HG02678 (cell line): ENCODE measurements at regions not wholly inside any gene's neighbourhood (a gene's known extent, or its start where the extent isn't known, plus 50 kb on each side); places are given as distances from the start of the nearest gene placed in this dataset.
"Not testable (repeated sequence)": the region's sequence is repeated elsewhere in the genome, so short reads cannot be mapped to it uniquely, and the experiment has no call there.

Source experiments
- ATAC-seq: cut with Tn5 transposase; IDR thresholded peaks from one replicate; pipeline ENCODE4 v1.9.1; 2021; ENCODE audit warnings: mild to moderate bottlenecking, moderate library complexity; ENCODE audit not compliant: unreplicated experiment

DNA sequence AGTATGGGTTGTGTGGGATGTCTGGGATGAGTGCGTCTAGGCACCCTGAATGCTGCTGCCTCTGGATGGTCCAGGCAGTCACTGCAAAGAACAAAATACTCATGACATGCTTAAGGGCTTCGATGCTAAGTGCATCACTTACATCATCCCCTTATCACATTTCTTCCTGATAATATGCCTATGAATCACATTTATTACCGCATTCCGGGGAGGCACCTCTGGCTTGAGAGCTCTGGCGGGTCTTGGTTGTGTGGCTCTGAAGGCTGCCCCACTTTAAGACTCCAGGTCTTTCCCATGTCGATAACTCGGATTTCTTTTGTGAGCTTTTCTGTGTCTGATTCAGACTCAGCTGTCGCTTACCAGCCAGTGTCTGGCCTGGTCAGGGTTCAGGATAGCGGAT lies 1126.4 kb downstream of the TBC1D22A start:
- ATAC-seq, result no peak

- ATAC-seq, result no peak
Measured at GRCh38 chr22:47884775-47885174, 1122.3 kb downstream of the TBC1D22A start.

DNA sequence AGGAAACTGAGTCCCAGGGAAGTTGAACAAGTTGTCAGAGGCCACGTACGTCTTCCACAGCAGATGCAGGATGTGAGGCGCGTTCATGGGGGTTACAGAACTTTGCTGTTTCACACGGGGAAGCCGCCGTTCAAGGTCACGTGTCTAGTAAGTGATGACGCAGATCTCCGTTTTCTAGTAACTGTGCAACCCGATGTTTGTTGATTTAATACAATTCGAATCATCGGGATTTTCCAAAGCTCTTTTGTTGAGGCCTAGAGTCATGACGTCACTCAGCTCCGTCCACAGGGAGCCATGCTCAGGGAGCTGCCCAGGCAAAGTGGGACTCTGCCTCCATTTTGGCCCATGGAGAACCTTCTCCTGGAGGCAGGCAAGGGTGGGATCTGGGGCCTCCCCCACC lies 1121.8 kb downstream of the TBC1D22A start:
- no peak for ATAC-seq

DNA sequence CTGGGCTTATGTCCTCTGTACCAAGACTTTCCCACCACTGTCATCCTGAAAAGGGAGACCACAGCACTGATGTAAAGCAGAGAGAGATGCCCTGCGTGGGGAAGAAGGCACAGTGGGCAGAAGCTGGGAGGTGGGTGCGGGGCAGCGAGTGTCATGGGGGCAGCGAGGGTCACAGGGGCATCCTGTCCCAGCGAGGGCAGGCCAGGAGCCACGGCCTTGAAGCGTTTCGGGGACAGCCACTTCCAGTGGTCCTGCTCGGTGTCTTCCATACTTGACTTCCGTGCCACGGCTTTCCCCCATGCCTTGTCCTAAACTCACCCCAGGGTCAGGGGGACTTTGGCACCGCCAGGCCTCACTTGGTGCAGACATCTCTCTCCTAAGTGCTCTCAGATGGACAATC lies 1121.3 kb downstream of the TBC1D22A start:
- no peak for ATAC-seq

DNA sequence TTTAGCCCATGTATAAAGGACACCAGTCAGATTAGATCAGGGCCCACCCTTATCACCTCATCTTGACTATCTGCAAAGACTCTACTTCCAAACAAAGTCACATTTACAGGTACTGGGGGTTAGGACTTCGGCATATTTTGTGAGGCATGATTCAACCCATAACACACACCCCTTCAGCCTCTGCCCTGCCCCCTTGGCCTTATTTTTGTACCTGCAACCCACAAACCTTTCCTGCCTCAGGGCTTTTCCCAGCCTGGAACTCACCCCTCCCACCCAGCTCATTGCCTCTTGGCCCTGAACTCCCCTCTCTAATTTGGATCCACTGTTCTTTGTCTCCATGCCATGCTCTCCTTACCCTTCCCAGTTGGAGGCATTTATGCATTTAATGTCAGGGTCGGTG lies 1116.9 kb downstream of the TBC1D22A start:
- ATAC-seq, result no peak

DNA sequence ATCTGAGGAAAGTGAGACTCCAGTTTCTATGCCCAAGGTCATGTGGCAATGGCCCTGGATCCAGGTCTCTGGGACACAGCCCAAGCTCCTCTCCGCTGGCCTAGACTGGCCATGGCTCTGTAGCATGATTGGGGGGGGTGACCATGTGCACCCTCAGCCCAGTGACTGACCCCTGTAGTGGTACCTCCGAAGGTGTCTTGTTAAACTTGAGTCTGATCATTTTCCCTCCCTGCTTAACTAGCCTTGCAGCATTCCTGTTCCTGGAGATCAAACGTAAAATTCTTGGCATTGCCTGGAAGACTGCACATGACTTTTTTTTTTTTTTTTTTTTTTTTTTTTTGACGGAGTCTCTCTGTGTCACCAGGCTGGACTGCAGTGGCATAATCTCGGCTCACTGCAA lies 1116.0 kb downstream of the TBC1D22A start:
- no peak for ATAC-seq

- no peak for ATAC-seq
Measured at GRCh38 chr22:47872761-47873535, 1110.5 kb downstream of the TBC1D22A start.

- ATAC-seq, result no peak
Measured at GRCh38 chr22:47865626-47866025, 1103.2 kb downstream of the TBC1D22A start.

DNA sequence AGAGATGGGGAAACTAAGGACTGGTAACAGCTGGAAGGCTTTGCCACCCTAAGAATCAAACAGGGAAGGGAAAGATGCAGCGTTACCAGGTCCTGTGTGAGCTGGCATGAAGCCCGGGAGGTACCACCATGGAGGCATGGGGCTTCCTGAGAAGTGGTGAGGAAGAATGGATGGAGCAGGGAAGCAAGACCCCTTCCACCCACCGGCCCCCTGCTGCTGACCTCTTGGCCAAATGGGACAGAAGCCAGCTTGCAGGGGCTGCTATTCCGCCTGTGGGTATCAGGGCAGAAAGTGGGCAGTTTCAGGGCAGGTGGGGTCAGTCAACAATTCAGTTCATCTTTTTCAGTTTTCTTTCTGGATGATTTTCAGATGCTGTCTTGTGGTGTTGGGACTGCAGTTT lies 1099.9 kb downstream of the TBC1D22A start:
- no peak for ATAC-seq

GRCh38 chr22:47860907-47861306 lies 1098.5 kb downstream of the TBC1D22A start:
- ATAC-seq, result not testable (repeated sequence)

DNA sequence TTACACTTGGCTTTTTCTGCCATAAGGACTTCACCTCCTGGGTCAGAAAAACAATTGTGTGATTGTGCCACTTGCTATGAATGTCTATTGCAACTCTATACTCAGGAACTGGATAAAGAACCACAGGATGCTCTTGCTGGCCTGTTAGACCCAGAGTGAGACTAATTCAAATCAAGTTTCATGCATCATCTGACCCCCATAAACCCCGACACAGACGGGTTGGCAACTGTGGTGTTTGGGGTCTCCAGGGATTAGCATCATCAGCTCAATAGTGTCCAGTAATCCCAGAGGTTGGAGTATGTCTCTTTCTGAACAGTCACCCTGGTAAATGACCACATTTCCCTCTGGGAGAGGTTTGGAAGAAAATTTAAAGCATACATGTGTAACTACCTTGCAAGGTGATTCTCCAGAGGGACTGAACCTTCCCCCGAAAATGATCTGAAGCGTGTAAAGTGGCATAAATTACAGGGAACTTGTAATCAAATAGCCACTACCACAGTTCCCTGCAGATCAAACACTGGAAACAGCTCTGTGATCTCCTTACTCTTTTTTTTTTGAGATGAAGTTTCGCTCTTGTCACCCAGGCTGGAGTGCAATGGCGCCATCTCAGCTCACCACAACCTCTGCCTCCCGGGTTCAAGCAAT lies 1097.6 kb downstream of the TBC1D22A start:
- ATAC-seq, result no peak

DNA sequence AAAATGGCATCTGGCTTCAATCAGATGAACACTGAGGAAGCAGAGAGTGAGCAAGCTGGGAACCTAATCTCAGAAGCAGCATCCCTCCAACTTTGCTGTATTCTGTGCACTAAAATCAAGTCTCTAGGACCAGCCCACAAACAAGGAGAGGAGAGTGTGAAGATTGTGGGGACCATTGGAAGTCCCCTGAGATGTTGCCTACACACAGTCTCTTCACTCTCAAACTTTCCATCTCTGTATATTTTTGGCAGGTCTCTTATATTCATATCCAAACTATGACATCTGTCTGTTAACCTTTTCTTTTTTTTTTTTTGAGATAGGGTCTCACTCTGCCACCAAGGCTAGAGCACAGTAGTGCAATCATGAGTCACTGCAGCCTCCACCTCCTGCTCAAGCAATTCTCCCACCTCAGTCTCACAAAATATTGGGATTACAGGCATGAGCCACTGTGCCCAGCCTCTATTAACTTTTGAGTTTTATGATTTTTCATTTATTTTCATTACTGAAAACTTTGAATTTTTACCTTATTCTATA lies 1096.4 kb downstream of the TBC1D22A start:
- no peak for ATAC-seq

DNA sequence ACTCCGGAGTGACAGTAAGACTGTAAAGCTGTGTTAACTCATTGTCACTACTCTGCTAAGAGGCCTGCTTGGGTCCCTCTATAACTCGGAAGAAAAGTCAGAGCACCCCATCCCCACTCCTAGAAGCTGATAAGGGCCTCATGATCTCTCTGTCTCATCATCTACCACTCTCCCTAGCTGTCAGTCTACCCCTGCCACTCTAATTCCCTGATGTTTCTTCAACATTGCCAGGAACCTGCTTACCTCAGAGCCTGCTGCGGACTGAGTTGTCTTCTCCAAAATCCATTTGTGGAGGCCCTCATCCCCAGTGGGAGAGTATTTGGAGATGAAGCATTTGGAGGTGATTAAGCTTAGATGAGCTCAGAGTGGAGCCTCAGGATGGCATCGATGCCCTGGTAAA lies 1092.2 kb downstream of the TBC1D22A start:
- no peak for ATAC-seq

GRCh38 chr22:47854251-47854650 lies 1091.8 kb downstream of the TBC1D22A start:
- no peak for ATAC-seq

- ATAC-seq, result no peak
Measured at GRCh38 chr22:47853750-47854149, 1091.3 kb downstream of the TBC1D22A start.

GRCh38 chr22:47851586-47851985 lies 1089.1 kb downstream of the TBC1D22A start:
- ATAC-seq, result no peak

DNA sequence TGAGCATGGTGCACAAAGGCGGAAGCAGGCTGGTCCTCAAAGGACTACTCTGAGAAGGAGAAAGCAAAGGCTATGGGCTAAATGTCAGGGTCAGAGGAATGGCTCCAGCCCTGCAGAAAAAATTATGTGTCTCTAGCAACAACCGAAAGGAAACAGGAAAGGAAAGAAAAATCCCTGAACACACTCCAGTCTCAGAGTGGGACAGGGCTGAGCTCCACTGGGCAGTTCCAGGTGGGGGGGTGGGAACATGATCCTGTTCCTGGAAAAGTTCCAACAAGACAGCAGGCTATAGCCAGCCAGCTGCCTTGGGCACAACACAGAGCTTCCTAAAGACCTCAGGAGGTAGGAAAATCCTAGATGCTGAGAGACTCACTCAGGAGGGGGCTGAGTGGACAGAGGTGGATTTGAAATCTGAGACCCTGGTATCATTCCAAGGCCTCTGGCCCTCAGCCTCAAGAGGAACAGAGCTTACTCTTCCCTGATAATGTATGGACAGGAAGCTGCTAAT lies 1088.2 kb downstream of the TBC1D22A start:
- no peak for ATAC-seq

GRCh38 chr22:47849576-47849975 lies 1087.1 kb downstream of the TBC1D22A start:
- no peak for ATAC-seq

GRCh38 chr22:47848184-47848920 lies 1085.9 kb downstream of the TBC1D22A start:
- ATAC-seq, result no peak

DNA sequence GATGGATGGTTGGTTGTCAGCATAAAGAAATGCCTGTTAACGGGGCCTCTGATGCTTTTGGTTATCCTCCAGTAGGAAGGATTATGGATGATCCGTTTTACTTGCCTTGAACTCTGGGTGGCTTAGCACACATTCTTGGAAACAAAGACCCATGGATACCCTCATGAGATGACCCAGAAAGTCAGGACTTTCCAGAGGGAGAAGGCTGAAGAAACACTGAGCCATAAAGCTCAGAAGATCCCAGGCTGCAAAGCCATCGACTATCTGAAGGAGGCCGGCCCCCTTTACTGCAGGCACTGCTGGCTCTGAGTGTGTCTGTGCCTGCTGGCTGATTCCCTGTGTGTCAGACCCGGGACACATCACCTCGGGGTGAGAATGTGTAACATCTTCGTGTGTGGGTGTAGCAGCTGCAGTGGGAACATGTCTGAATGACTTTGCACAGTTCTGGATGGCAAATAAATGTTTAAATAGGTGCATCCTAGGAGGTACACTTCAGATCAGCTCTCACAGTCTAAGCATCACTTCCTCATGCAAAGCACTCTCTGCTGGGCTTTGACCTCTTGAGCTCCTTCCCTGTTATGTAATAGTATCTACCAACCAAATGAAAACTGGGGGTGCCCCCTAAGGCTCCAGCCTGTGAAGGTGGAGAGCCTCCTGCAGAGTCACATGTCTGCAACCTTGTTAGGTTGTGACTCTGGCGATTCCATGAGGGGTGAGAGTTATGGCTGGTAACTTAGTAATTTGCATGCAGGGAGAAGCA lies 1084.9 kb downstream of the TBC1D22A start:
- ATAC-seq, result no peak

- ATAC-seq, result no peak
Measured at GRCh38 chr22:47846206-47846605, 1083.8 kb downstream of the TBC1D22A start.
